Pancreas (tissue), 10 donors: ENCODE measurements at regions not wholly inside any gene's neighbourhood (a gene's known extent, or its start where the extent isn't known, plus 50 kb on each side); places are given as distances from the start of the nearest gene placed in this dataset.

Experiments
- ATAC-seq, 4 donors: fragments of 200-7000 bp; cut with Tn5 transposase; one replicate each; pipeline versions ENCODE4 v1.8.0 to v1.9.1; 2020; ENCODE audit warnings: mild to moderate bottlenecking in 4 of 4, moderate library complexity in 4 of 4
- DNase-seq, 6 donors: peaks; one replicate each; pipeline ENCODE4 v3.0.0-alpha.2; 2020
- FAIRE-seq: peaks from 2 replicates; lab custom pipeline; 2012; peaks lifted over from hg19 to GRCh38; lab: Jason Lieb, UNC
- H3K27ac ChIP-seq, 4 donors: fragments of 200-600 bp; sonication (generic); 1 replicate in 3 of 4; 2 replicates in 1 of 4; pipeline versions ENCODE4 v1.5.0 to v1.8.0; 2020
- H3K27me3 ChIP-seq, 4 donors: fragments of 200-600 bp; one replicate each; pipeline ENCODE4 v1.8.0; 2021
- H3K36me3 ChIP-seq, 3 donors: fragments of 200-600 bp; sonication (generic) in 1 of 3; one replicate each; pipeline versions ENCODE4 v1.5.0 to v1.8.0; 2020 to 2021
- H3K4me1 ChIP-seq, 3 donors: fragments of 200-600 bp; one replicate each; pipeline ENCODE4 v1.8.0; 2021
- H3K4me3 ChIP-seq, 4 donors: fragments of 200-600 bp; sonication (generic) in 2 of 4; one replicate each; pipeline versions ENCODE4 v1.5.0 to v1.8.0; 2020 to 2021
- H3K9me3 ChIP-seq, 4 donors: fragments of 200-600 bp; one replicate each; pipeline ENCODE4 v1.8.0; 2021
- CTCF ChIP-seq, 4 donors: fragments of 200-600 bp; sonication (generic) in 3 of 4; IDR thresholded peaks; one replicate each; pipeline versions ENCODE4 v1.5.0 to v1.8.0; 2021; ENCODE audit warnings: antibody characterized with exemption in 4 of 4
- WGBS, 2 donors: extraction: QIAGEN DNeasy Blood & Tissue Kit; methylation state at CpG; one replicate each; pipeline ENCODE4 v1.1.7; 2013; 5-methylcytosine and 5-hydroxymethylcytosine counted together
- intact Hi-C, 3 donors: fragments of 100-400 bp; cut with DNase I; formaldehyde crosslinking; loops; one replicate each; pipeline versions ENCODE4 v1.11.1 to v1.14.2; 2022
- donor health status: healthy with polysubstance abuse.
- donor health status: DM: no; HTN: no; CAD: no; lungs with moderate emphysema.
- donor health status: DM: no; HTN: no; CAD: no.
- donor health status: control.
- donor health status: control.
- donor health status: Bipolar disorder and iron deficiency.
- donor health status: DM: yes; HTN: yes; CAD: no.
- donor health status: DM: no; HTN: no; CAD: no.
- donor health status: DM: no; HTN: no; CAD: no.
- donor health status: DM: yes; HTN: yes; CAD: no.

GRCh38 chr22:47784367-47784983 is 1022.0 kb downstream of the TBC1D22A start:
- no peak for ATAC-seq
- no peak for FAIRE-seq
- no peaks in the 10 kb centered on the region for H3K36me3 ChIP-seq
- TF ChIP-seq CTCF (IDR thresholded peaks at IDR 0.05) = no peak
- H3K9me3 ChIP-seq = no peaks in the 10 kb centered on the region
- H3K27ac ChIP-seq = no peak overlapping the region
- no peak overlapping the region for H3K4me3 ChIP-seq
- no peaks in the 10 kb centered on the region for H3K4me1 ChIP-seq
- no peaks in the 10 kb centered on the region for H3K27me3 ChIP-seq
- WGBS, 2 donors = 65 to 67% methylated on average over 4 of the region's 4 CpGs
- intact Hi-C loops = no loop called here
- peak in 1 of 6 donors; percentile 21 for DNase-seq

- Histone ChIP-seq H3K27me3 (no peaks in the 10 kb centered on the region), H3K4me3 (no peak overlapping the region), H3K36me3 (no peaks in the 10 kb centered on the region), H3K4me1 (no peaks in the 10 kb centered on the region), H3K9me3 (no peaks in the 10 kb centered on the region), H3K27ac (no peak overlapping the region)
- no peak for ATAC-seq
- DNase-seq = peak in 1 of 6 donors; percentile 47
- WGBS, 2 donors = 58 to 63% methylated on average over 20 of the region's 20 CpGs
- no peak for TF ChIP-seq CTCF (IDR thresholded peaks at IDR 0.05)
- intact Hi-C loops = no loop called here
- FAIRE-seq = no peak
Observed at GRCh38 chr22:47783433-47784366, 1021.2 kb downstream of the TBC1D22A start.

- Histone ChIP-seq H3K36me3 (no peaks in the 10 kb centered on the region), H3K27me3 (no peaks in the 10 kb centered on the region), H3K27ac (no peak overlapping the region), H3K9me3 (no peaks in the 10 kb centered on the region), H3K4me1 (no peaks in the 10 kb centered on the region), H3K4me3 (no peak overlapping the region)
- TF ChIP-seq CTCF (IDR thresholded peaks at IDR 0.05) = no peak
- 52 to 55% methylated on average over 15 of the region's 15 CpGs for WGBS, 2 donors
- intact Hi-C loops = no loop called here
- FAIRE-seq (no peak), DNase-seq (no peak), ATAC-seq (no peak)
Observed at GRCh38 chr22:47782328-47783075, 1020.1 kb downstream of the TBC1D22A start.

GRCh38 chr22:47781427-47782111 is 1019.1 kb downstream of the TBC1D22A start:
- no peaks in the 10 kb centered on the region for H3K27me3 ChIP-seq
- no peak for TF ChIP-seq CTCF (IDR thresholded peaks at IDR 0.05)
- no peaks in the 10 kb centered on the region for H3K9me3 ChIP-seq
- no peaks in the 10 kb centered on the region for H3K36me3 ChIP-seq
- no peak overlapping the region for H3K27ac ChIP-seq
- no peaks in the 10 kb centered on the region for H3K4me1 ChIP-seq
- ATAC-seq = no peak
- FAIRE-seq = no peak
- intact Hi-C loops = no loop called here
- DNase-seq = no peak
- WGBS, 2 donors = 70 to 81% methylated on average over 20 of the region's 20 CpGs
- no peak overlapping the region for H3K4me3 ChIP-seq
